ENCODE measurements at regions not wholly inside any gene's neighbourhood (a gene's known extent, or its start where the extent isn't known, plus 50 kb on each side); places are given as distances from the start of the nearest gene placed in this dataset.

DNA sequence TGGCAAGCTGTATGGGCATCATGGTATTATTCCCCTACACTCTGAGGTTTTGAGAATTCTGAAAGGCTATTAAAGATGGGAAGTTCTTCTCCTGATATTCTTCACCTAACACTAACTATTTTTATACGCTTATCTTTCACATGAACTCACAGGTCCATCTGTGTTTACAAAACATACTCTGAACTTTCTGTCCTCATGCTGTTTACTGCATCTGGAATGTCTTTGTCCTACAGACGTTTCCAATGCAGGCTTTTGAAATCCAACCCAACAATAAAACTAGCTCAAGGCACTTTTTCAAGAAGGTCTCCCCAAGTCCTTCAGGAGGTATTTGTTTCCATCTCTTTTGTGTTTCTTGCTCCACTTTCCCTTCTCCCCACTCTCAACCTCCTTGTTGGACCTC lies 60.5 kb upstream of the MLIP start:
- no peak overlapping the region for H3K4me3 ChIP-seq (ENCODE audit: low read depth, low read length)
- TF ChIP-seq, protein P1, sequence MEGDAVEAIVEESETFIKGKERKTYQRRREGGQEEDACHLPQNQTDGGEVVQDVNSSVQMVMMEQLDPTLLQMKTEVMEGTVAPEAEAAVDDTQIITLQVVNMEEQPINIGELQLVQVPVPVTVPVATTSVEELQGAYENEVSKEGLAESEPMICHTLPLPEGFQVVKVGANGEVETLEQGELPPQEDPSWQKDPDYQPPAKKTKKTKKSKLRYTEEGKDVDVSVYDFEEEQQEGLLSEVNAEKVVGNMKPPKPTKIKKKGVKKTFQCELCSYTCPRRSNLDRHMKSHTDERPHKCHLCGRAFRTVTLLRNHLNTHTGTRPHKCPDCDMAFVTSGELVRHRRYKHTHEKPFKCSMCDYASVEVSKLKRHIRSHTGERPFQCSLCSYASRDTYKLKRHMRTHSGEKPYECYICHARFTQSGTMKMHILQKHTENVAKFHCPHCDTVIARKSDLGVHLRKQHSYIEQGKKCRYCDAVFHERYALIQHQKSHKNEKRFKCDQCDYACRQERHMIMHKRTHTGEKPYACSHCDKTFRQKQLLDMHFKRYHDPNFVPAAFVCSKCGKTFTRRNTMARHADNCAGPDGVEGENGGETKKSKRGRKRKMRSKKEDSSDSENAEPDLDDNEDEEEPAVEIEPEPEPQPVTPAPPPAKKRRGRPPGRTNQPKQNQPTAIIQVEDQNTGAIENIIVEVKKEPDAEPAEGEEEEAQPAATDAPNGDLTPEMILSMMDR (conservative IDR thresholded peaks at IDR 0.05; ENCODE audit: low read depth, low read length), result no peak
- peak; percentile 59 for DNase-seq (ENCODE audit: low read depth)

DNA sequence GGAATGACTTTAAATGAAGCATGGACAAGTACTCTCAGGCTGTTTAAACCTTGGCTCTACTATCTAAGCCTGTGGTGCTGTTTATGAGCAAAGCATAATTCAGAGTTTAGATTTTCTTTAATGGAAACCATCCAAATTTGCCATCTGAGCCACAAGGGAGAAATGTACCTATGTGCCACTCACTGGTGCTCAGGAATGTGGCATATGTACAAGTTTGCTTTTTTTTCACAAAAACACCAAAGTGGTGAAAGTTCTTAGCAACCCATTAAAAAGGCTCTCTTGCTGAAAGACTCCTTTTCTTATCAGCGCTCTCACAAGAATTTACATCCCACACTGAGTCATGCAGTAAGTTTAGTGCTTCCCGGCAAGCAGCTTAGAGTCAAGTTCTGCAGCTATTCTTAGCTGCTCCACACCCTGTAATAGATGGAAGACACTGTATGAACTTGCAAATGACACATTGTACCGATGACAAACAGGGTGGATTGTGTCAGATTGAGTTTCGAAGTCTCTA lies 57.3 kb upstream of the MLIP start:
- DNase-seq (ENCODE audit: low read depth), result peak; percentile 97
- H3K4me3 ChIP-seq (ENCODE audit: low read depth, low read length), result peak overlapping the region; percentile 24
- TF ChIP-seq, protein P1 (conservative IDR thresholded peaks at IDR 0.05; ENCODE audit: low read depth, low read length), result no peak

DNA sequence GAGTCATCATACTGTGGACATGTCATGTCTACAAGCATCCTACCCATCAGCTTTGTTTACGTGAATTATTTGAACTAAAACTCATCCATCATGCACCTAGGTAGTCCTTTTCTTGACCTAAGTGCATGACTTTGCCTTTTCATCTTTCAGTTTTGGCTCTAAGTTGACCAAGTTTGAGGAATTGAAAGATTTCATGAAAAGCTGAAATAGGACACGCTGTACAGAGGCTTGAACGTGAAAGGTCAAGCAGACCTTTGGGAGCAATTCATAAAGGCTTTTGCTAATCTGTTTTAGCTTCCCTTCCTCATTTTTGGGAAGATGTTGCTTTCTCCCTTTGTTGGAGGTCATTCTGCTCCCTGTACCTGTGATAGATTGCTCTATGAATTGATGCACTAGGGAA lies 55.1 kb upstream of the MLIP start:
- TF ChIP-seq, protein P1 (conservative IDR thresholded peaks at IDR 0.05; ENCODE audit: low read depth, low read length), result no peak
- DNase-seq (ENCODE audit: low read depth), result no peak
- H3K4me3 ChIP-seq (ENCODE audit: low read depth, low read length), result no peak overlapping the region

DNA sequence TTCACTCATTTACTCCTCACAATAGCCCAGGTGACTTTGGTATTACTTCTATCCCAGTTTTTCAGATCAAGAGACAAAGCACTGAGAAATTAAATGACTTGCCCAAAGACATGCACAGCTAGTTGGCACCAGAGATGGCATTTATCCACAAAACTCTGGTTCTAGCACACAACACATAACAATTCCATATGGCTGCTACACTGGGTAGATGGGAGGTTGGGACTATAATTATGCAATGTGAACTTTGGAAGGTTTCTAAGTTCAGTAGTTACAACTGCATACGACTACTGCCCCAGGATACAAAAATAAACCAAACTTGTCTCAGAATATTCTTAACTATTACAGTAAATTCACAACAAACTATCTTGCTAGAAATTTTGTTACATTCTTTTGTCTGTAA lies 54.2 kb upstream of the MLIP start:
- H3K4me3 ChIP-seq (ENCODE audit: low read depth, low read length), result no peak overlapping the region
- TF ChIP-seq, protein P1 (conservative IDR thresholded peaks at IDR 0.05; ENCODE audit: low read depth, low read length), result no peak
- no peak for DNase-seq (ENCODE audit: low read depth)

DNA sequence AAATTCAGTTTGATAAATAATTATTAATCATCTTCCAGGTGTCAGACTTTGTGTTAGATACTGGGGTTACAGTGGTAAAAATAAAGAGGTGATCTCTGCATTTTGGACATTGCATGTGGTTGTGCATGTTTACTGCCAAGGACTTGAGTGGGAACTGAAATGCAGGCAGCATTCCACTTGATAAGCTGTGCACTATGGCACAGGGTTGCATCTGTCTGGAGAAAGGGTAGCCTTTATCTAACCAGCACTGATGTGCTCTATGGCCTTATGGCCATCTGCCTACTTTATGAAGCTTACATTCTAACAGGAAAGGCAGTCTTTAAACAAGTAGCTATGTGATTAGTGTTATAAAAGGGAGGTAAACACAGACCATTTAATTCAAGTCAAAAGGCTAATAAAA lies 53.0 kb upstream of the MLIP start:
- TF ChIP-seq, protein P1 (conservative IDR thresholded peaks at IDR 0.05; ENCODE audit: low read depth, low read length), result no peak
- no peak overlapping the region for H3K4me3 ChIP-seq (ENCODE audit: low read depth, low read length)
- no peak for DNase-seq (ENCODE audit: low read depth)

DNA sequence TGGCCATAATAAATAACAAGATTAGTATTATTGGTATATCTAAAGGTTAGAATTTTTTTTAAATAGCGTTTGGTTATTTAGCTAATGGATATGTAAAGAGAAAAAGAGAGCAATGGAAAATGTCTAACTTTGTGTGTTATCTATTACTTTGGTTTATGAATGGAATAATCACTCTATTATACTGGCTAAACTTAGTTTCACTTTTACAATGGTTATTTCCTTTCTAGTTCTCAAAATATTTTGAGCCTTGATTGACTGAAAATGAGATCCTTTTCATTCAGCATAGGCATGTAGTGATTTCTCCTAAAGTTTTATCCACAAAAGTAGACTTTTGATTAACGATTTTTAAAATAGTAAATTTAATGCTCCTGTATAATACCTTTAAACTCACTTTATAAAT lies 51.6 kb upstream of the MLIP start:
- TF ChIP-seq, protein P1 (conservative IDR thresholded peaks at IDR 0.05; ENCODE audit: low read depth, low read length), result no peak
- H3K4me3 ChIP-seq (ENCODE audit: low read depth, low read length), result no peak overlapping the region
- no peak for DNase-seq (ENCODE audit: low read depth)

DNA sequence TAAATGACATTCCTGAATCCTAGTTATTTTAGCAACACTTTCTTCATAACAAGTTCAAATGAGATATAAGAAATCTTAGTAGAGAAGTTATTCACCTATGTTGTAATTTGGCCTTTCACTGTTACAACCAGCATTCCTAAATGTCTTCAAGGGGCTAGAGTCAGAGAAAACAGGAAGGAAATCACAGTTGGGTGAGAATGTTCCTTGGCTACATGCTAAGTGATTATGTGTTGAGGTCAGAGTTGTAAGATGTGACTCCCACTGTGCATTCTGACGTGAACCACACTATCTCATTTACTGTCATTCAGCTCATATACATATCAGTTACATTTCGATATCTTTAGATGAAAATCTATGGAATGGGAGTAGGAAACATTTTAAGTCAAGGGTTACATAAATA lies 51.0 kb upstream of the MLIP start:
- H3K4me3 ChIP-seq (ENCODE audit: low read depth, low read length), result no peak overlapping the region
- TF ChIP-seq, protein P1 (conservative IDR thresholded peaks at IDR 0.05; ENCODE audit: low read depth, low read length), result no peak
- peak; percentile 97 for DNase-seq (ENCODE audit: low read depth)
